ENCODE measurements at regions not wholly inside any gene's neighbourhood (a gene's known extent, or its start where the extent isn't known, plus 50 kb on each side); places are given as distances from the start of the nearest gene placed in this dataset.

- no peak for TF ChIP-seq ZBTB7A (IDR thresholded peaks at IDR 0.05; ENCODE audit: low read depth)
Measured at GRCh38 chr2:238502088-238502810, 75.5 kb downstream of the ASB1 start.

DNA sequence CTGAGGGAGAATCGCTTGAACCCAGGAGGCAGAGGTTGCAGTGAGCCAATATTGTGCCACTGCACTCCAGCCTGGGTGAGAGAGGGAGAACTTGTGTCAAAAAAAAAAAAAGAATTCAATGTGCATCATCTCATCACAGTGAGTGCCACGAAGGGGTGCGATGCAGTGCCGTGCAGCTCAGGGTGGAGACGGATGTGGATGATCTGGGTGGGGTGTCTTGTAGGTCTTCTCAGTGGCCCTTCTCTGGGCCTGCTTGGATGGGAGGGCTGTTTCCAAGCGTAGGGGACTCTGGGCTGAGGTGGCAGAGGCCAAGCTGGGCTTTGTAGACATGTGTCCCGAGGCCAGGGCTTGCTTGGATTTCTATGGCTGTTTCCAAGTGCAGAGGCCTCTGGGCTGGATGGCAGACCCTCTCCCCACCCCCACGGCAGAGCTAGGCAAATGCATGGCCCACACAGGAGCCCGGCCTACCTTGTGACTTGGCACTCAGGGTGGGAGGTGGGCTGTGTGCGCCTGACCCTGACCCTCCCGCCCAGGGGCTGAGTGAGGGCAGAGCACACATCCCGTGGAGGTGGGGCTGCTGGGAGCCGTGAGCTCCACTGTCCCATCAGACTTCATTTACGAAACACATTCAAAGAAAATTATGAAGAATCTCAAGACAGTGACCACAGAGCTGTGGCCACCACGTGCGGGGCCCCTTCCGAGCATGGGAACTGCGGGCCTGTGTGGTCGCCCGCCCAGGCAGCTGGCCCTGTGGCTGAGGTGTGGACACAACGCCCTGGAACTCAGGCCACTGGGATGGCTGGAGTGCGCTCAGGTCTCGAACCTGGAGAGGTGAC, 76.4 kb downstream of the ASB1 start:
- TF ChIP-seq FOXM1 (IDR thresholded peaks at IDR 0.05; ENCODE audit: borderline replicate concordance, low read depth) (no peak), RAD21 (IDR thresholded peaks at IDR 0.05; ENCODE audit: low read depth) (no peak), ZBTB7A (IDR thresholded peaks at IDR 0.05; ENCODE audit: low read depth) (no peak), REST (IDR thresholded peaks at IDR 0.05; ENCODE audit: low read depth) (no peak), CEBPB (IDR thresholded peaks at IDR 0.05) (no peak), TCF12 (IDR thresholded peaks at IDR 0.05; ENCODE audit: low read depth) (no peak), TAF1 (IDR thresholded peaks at IDR 0.05; ENCODE audit: low read depth) (no peak), EP300 (IDR thresholded peaks at IDR 0.05; ENCODE audit: borderline replicate concordance) (no peak), NFIC (IDR thresholded peaks at IDR 0.05) (no peak), EGR1 (IDR thresholded peaks at IDR 0.05) (no peak), CREB1 (IDR thresholded peaks at IDR 0.05; ENCODE audit: low read depth) (no peak), YY1 (IDR thresholded peaks at IDR 0.05; ENCODE audit: low read depth) (no peak), TEAD4 (IDR thresholded peaks at IDR 0.05) (no peak)
- TF ChIP-seq, protein P1, sequence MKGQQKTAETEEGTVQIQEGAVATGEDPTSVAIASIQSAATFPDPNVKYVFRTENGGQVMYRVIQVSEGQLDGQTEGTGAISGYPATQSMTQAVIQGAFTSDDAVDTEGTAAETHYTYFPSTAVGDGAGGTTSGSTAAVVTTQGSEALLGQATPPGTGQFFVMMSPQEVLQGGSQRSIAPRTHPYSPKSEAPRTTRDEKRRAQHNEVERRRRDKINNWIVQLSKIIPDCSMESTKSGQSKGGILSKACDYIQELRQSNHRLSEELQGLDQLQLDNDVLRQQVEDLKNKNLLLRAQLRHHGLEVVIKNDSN (IDR thresholded peaks at IDR 0.05) = no peak
- TF ChIP-seq, protein P2, sequence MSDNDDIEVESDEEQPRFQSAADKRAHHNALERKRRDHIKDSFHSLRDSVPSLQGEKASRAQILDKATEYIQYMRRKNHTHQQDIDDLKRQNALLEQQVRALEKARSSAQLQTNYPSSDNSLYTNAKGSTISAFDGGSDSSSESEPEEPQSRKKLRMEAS (IDR thresholded peaks at IDR 0.05) = no peak

DNA sequence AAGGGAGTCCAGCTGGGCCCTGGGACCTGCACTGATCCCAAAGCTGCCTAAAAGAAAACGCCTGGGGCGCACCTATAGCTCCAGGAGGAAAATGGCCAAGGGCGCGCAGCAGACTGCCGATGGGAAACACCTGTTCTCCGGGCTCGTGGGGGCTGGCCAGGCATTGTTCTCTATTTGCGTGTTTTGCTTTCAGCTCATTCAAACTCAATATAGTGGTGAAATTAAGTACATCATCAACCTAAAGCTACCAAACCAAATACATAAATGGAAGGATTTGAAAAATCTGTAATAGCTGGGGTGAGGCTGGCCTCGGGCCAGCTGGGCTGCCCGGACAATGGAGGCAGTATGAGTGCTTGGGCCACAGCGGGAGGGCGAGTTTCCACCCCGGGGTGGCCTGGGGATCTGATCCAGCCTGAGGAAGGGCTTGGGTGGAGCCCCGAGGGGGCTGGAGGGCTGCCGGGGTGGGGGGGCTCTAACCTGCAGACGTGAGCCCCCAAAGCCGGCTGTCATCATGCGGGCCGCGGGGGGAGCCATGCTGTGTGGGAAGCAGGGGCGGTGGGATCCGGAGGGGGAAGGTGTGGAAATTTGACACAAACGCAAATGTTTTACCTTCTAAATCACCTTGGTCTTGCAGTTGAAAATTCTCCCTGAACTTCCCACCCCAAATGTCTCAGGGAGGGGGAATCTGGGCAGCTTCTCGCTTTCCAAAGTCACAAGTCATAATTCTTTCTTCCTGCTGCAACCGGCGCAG, 77.6 kb downstream of the ASB1 start:
- TF ChIP-seq YY1 (IDR thresholded peaks at IDR 0.05; ENCODE audit: low read depth) (peak; percentile 30; the same call in 1 of the 2 replicates), RAD21 (IDR thresholded peaks at IDR 0.05; ENCODE audit: low read depth) (no peak), CREB1 (IDR thresholded peaks at IDR 0.05; ENCODE audit: low read depth) (no peak), TCF12 (IDR thresholded peaks at IDR 0.05; ENCODE audit: low read depth) (peak; percentile 57), FOXM1 (IDR thresholded peaks at IDR 0.05; ENCODE audit: borderline replicate concordance, low read depth) (no peak), NFIC (IDR thresholded peaks at IDR 0.05) (peak; percentile 87)
- TF ChIP-seq, protein P1 (IDR thresholded peaks at IDR 0.05) = no peak
- TF ChIP-seq, protein P2 (IDR thresholded peaks at IDR 0.05) = no peak

DNA sequence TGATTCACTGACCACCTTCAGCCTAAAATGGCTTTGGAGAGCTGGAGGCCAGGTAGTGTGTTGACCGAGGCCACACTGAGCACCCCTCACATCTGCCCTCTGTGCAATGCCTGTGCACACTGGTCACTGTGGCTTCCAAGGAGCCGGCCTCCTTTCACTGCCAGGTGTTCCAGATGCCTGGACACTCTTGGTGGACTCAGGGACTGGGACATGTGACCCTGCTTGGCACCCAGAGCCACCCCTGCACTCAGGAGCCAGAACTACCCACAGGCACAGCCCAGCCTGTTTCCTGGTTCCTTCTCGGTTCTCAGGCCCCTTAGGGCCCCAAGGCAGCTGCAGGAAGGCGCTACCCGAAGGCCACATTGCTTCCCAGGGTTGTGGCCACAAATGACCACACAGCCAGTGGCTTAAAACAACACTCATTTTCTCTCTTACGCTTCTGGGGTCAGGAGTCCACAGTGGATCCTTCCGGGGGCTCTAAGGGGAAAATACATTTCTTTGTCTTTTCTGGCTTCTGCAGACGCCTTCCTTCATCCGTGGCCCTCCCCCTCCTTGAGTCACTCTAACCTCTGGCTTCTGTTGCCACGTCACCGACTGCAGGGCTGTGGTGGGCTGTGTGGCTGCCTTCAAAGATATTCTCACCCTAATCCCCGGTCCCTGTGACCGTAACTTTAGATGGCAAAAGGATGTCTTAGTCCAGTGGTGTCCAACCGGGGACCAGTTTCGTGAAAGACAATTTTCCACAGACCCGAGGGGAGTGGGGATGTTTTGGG, 78.6 kb downstream of the ASB1 start:
- TF ChIP-seq, protein P1 (IDR thresholded peaks at IDR 0.05) = 0 out of 2 replicates have a peak, but pooled peaks have one; percentile 4
- no peak for TF ChIP-seq RAD21 (IDR thresholded peaks at IDR 0.05; ENCODE audit: low read depth)
- TF ChIP-seq EP300 (IDR thresholded peaks at IDR 0.05; ENCODE audit: borderline replicate concordance) = no peak

- TF ChIP-seq EP300 (IDR thresholded peaks at IDR 0.05; ENCODE audit: borderline replicate concordance) (no peak), FOXM1 (IDR thresholded peaks at IDR 0.05; ENCODE audit: borderline replicate concordance, low read depth) (no peak), TEAD4 (IDR thresholded peaks at IDR 0.05) (no peak), REST (IDR thresholded peaks at IDR 0.05; ENCODE audit: low read depth) (no peak), EGR1 (IDR thresholded peaks at IDR 0.05) (no peak), TCF12 (IDR thresholded peaks at IDR 0.05; ENCODE audit: low read depth) (no peak), TAF1 (IDR thresholded peaks at IDR 0.05; ENCODE audit: low read depth) (no peak), CREB1 (IDR thresholded peaks at IDR 0.05; ENCODE audit: low read depth) (no peak), YY1 (IDR thresholded peaks at IDR 0.05; ENCODE audit: low read depth) (no peak), CEBPB (IDR thresholded peaks at IDR 0.05) (no peak), ZBTB7A (IDR thresholded peaks at IDR 0.05; ENCODE audit: low read depth) (no peak), NFIC (IDR thresholded peaks at IDR 0.05) (no peak), RAD21 (IDR thresholded peaks at IDR 0.05; ENCODE audit: low read depth) (no peak)
- TF ChIP-seq, protein P1 (IDR thresholded peaks at IDR 0.05) = no peak
- TF ChIP-seq, protein P2 (IDR thresholded peaks at IDR 0.05) = no peak
Measured at GRCh38 chr2:238505892-238506280, 79.2 kb downstream of the ASB1 start.

Measured in Ishikawa (cell line).